GM23338 (cell line): ENCODE measurements at regions not wholly inside any gene's neighbourhood (a gene's known extent, or its start where the extent isn't known, plus 50 kb on each side); places are given as distances from the start of the nearest gene placed in this dataset.

Source experiments
- ETS1 ChIP-seq: IDR thresholded peaks from 2 replicates; pipeline ENCODE4 v1.6.1; 2016; ENCODE audit warnings: antibody characterized with exemption
- JUNB ChIP-seq: IDR thresholded peaks from one replicate; pipeline ENCODE4 v1.6.1; 2016; ENCODE audit warnings: antibody characterized with exemption; ENCODE audit not compliant: unreplicated experiment
- POLR2AphosphoS5 ChIP-seq: IDR thresholded peaks from 2 replicates; pipeline ENCODE4 v1.6.1; 2016; ENCODE audit warnings: antibody characterized with exemption, low read depth
- REST ChIP-seq: IDR thresholded peaks from one replicate; pipeline ENCODE4 v1.6.1; 2018; ENCODE audit warnings: antibody characterized with exemption; ENCODE audit not compliant: unreplicated experiment
- STAT1 ChIP-seq: IDR thresholded peaks from one replicate; pipeline ENCODE4 v1.6.1; 2016; ENCODE audit warnings: antibody characterized with exemption; ENCODE audit not compliant: unreplicated experiment
- ZNF114 ChIP-seq: fragments of 250-450 bp; sonication (Bioruptor Pico); IDR thresholded peaks from 2 replicates; pipeline ENCODE4 v1.5.0; 2020; ENCODE audit warnings: mild to moderate bottlenecking, moderate library complexity
- TF ChIP-seq, protein P1 (sequence below): fragments of 250-450 bp; sonication (Bioruptor Pico); IDR thresholded peaks from 2 replicates; pipeline ENCODE4 v1.5.0; 2020; ENCODE audit warnings: mild to moderate bottlenecking, moderate library complexity
- TF ChIP-seq, protein P2 (sequence below), 2 experiments: fragments of 200-600 bp in 1 of 2; sonication (generic) in 1 of 2; conservative IDR thresholded peaks; 2 replicates each; pipeline versions ENCODE4 v1.5.1 to v1.6.1; 2016 to 2017; ENCODE audit warnings: antibody characterized with exemption in 2 of 2, low read depth in 2 of 2, mild to moderate bottlenecking in 2 of 2, moderate library complexity in 1 of 2

- TF ChIP-seq, protein P1, sequence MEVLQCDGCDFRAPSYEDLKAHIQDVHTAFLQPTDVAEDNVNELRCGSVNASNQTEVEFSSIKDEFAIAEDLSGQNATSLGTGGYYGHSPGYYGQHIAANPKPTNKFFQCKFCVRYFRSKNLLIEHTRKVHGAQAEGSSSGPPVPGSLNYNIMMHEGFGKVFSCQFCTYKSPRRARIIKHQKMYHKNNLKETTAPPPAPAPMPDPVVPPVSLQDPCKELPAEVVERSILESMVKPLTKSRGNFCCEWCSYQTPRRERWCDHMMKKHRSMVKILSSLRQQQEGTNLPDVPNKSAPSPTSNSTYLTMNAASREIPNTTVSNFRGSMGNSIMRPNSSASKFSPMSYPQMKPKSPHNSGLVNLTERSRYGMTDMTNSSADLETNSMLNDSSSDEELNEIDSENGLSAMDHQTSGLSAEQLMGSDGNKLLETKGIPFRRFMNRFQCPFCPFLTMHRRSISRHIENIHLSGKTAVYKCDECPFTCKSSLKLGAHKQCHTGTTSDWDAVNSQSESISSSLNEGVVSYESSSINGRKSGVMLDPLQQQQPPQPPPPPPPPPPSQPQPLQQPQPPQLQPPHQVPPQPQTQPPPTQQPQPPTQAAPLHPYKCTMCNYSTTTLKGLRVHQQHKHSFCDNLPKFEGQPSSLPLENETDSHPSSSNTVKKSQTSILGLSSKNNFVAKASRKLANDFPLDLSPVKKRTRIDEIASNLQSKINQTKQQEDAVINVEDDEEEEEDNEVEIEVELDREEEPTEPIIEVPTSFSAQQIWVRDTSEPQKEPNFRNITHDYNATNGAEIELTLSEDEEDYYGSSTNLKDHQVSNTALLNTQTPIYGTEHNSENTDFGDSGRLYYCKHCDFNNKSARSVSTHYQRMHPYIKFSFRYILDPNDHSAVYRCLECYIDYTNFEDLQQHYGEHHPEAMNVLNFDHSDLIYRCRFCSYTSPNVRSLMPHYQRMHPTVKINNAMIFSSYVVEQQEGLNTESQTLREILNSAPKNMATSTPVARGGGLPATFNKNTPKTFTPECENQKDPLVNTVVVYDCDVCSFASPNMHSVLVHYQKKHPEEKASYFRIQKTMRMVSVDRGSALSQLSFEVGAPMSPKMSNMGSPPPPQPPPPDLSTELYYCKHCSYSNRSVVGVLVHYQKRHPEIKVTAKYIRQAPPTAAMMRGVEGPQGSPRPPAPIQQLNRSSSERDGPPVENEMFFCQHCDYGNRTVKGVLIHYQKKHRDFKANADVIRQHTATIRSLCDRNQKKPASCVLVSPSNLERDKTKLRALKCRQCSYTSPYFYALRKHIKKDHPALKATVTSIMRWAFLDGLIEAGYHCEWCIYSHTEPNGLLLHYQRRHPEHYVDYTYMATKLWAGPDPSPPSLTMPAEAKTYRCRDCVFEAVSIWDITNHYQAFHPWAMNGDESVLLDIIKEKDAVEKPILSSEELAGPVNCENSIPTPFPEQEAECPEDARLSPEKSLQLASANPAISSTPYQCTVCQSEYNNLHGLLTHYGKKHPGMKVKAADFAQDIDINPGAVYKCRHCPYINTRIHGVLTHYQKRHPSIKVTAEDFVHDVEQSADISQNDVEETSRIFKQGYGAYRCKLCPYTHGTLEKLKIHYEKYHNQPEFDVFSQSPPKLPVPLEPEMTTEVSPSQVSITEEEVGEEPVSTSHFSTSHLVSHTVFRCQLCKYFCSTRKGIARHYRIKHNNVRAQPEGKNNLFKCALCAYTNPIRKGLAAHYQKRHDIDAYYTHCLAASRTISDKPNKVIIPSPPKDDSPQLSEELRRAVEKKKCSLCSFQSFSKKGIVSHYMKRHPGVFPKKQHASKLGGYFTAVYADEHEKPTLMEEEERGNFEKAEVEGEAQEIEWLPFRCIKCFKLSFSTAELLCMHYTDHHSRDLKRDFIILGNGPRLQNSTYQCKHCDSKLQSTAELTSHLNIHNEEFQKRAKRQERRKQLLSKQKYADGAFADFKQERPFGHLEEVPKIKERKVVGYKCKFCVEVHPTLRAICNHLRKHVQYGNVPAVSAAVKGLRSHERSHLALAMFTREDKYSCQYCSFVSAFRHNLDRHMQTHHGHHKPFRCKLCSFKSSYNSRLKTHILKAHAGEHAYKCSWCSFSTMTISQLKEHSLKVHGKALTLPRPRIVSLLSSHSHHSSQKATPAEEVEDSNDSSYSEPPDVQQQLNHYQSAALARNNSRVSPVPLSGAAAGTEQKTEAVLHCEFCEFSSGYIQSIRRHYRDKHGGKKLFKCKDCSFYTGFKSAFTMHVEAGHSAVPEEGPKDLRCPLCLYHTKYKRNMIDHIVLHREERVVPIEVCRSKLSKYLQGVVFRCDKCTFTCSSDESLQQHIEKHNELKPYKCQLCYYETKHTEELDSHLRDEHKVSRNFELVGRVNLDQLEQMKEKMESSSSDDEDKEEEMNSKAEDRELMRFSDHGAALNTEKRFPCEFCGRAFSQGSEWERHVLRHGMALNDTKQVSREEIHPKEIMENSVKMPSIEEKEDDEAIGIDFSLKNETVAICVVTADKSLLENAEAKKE: no peak
- TF ChIP-seq ZNF114 (CRISPR knock-in tag) (no peak), STAT1 (no peak), ETS1 (no peak), REST (no peak), POLR2AphosphoS5 (no peak), JUNB (no peak)
- TF ChIP-seq, protein P2, sequence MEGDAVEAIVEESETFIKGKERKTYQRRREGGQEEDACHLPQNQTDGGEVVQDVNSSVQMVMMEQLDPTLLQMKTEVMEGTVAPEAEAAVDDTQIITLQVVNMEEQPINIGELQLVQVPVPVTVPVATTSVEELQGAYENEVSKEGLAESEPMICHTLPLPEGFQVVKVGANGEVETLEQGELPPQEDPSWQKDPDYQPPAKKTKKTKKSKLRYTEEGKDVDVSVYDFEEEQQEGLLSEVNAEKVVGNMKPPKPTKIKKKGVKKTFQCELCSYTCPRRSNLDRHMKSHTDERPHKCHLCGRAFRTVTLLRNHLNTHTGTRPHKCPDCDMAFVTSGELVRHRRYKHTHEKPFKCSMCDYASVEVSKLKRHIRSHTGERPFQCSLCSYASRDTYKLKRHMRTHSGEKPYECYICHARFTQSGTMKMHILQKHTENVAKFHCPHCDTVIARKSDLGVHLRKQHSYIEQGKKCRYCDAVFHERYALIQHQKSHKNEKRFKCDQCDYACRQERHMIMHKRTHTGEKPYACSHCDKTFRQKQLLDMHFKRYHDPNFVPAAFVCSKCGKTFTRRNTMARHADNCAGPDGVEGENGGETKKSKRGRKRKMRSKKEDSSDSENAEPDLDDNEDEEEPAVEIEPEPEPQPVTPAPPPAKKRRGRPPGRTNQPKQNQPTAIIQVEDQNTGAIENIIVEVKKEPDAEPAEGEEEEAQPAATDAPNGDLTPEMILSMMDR (conservative IDR thresholded peaks at IDR 0.05; ENCODE audit: low read depth in 2 of 2): no peak
Measured at GRCh38 chr14:62001963-62002362, 239.7 kb downstream of the SNAPC1 start (continued).
